HEK293 (cell line): ENCODE measurements at regions not wholly inside any gene's neighbourhood (a gene's known extent, or its start where the extent isn't known, plus 50 kb on each side); places are given as distances from the start of the nearest gene placed in this dataset.

Source experiments
- CTCF ChIA-PET: fragments of 350-600 bp; formaldehyde crosslinking; extraction: SDS; loops from one replicate; lab custom pipeline; 2021; ENCODE audit warnings: antibody characterized with exemption; lab: Yijun Ruan, JAX
- POLR2A ChIA-PET: fragments of 300-600 bp; formaldehyde crosslinking; extraction: SDS; loops from one replicate; lab custom pipeline; 2020; ENCODE audit warnings: antibody characterized with exemption, inconsistent platforms; lab: Yijun Ruan, JAX
- H3K27ac ChIP-seq: fragments of 200-500 bp; sonication (Bioruptor generic); 2 replicates; pipeline ENCODE4 v1.5.1; 2014; ENCODE audit warnings: low read depth, low read length, control low read depth, inconsistent platforms; ENCODE audit errors: extremely low read depth
- H3K36me3 ChIP-seq, 2 experiments: fragments of 200-500 bp in 1 of 2; sonication (Bioruptor generic) in 1 of 2; 1 replicate in 1 of 2; 2 replicates in 1 of 2; pipeline ENCODE4 v1.5.1; 2014 to 2017; ENCODE audit warnings: inconsistent platforms in 2 of 2, low read length in 2 of 2; ENCODE audit not compliant: control insufficient read depth in 2 of 2, insufficient read depth in 1 of 2
- H3K4me1 ChIP-seq: fragments of 200-500 bp; sonication (Bioruptor generic); 2 replicates; pipeline ENCODE4 v1.5.1; 2014; ENCODE audit warnings: mild to moderate bottlenecking, low read length, inconsistent platforms; ENCODE audit not compliant: control insufficient read depth, insufficient read depth
- H3K4me3 ChIP-seq: 2 replicates; pipeline ENCODE4 v1.5.1; 2011; ENCODE audit warnings: low read depth, mild to moderate bottlenecking, control low read depth, low read length, moderate library complexity
- H3K9me3 ChIP-seq: fragments of 200-500 bp; sonication (Bioruptor generic); 2 replicates; pipeline ENCODE4 v1.5.1; 2014; ENCODE audit warnings: low read depth, low read length, inconsistent platforms; ENCODE audit not compliant: control insufficient read depth, insufficient read depth
- EGR2 ChIP-seq: fragments of 450-650 bp; formaldehyde crosslinking; IDR thresholded peaks from 2 replicates; pipeline ENCODE4 v1.5.1; 2016; ENCODE audit warnings: low read depth, missing biosample characterization, missing genetic modification characterization
- GFI1B ChIP-seq: fragments of 450-650 bp; formaldehyde crosslinking; IDR thresholded peaks from 2 replicates; pipeline ENCODE4 v1.5.1; 2016; ENCODE audit warnings: missing biosample characterization, missing genetic modification characterization
- IKZF3 ChIP-seq: fragments of 450-650 bp; IDR thresholded peaks from 2 replicates; pipeline ENCODE4 v1.5.0; 2018; ENCODE audit warnings: missing biosample characterization, mild to moderate bottlenecking, missing genetic modification characterization, moderate library complexity
- SCRT1 ChIP-seq: fragments of 450-650 bp; formaldehyde crosslinking; IDR thresholded peaks from 2 replicates; pipeline ENCODE4 v1.5.1; 2016; ENCODE audit warnings: missing biosample characterization, missing genetic modification characterization, borderline replicate concordance
- SCRT2 ChIP-seq: fragments of 450-650 bp; formaldehyde crosslinking; IDR thresholded peaks from 2 replicates; pipeline ENCODE4 v1.5.1; 2016; ENCODE audit warnings: missing biosample characterization, missing genetic modification characterization
- ZNF112 ChIP-seq: fragments of 450-650 bp; formaldehyde crosslinking; IDR thresholded peaks from 2 replicates; pipeline ENCODE4 v1.5.0; 2017; ENCODE audit warnings: missing biosample characterization, missing genetic modification characterization
- ZNF132 ChIP-seq: fragments of 450-650 bp; formaldehyde crosslinking; IDR thresholded peaks from 2 replicates; pipeline ENCODE4 v1.5.1; 2017; ENCODE audit warnings: missing biosample characterization, missing genetic modification characterization, borderline replicate concordance
- ZNF341 ChIP-seq: fragments of 450-650 bp; formaldehyde crosslinking; IDR thresholded peaks from 2 replicates; pipeline ENCODE4; 2016; ENCODE audit warnings: low read depth, missing biosample characterization, missing genetic modification characterization
- ZNF623 ChIP-seq: fragments of 450-650 bp; formaldehyde crosslinking; IDR thresholded peaks from 2 replicates; pipeline ENCODE4 v1.5.1; 2016; ENCODE audit warnings: missing biosample characterization, missing genetic modification characterization
- ZNF624 ChIP-seq: fragments of 450-650 bp; formaldehyde crosslinking; IDR thresholded peaks from 2 replicates; pipeline ENCODE4 v1.5.1; 2017; ENCODE audit warnings: missing biosample characterization, missing genetic modification characterization
- ZNF670 ChIP-seq: fragments of 450-650 bp; formaldehyde crosslinking; IDR thresholded peaks from 2 replicates; pipeline ENCODE4 v1.5.1; 2016; ENCODE audit warnings: missing biosample characterization, missing genetic modification characterization, low read depth
- ZNF747 ChIP-seq: fragments of 450-650 bp; formaldehyde crosslinking; IDR thresholded peaks from 2 replicates; pipeline ENCODE4 v1.5.1; 2016; ENCODE audit warnings: missing biosample characterization, missing genetic modification characterization
- ZNF843 ChIP-seq: fragments of 450-650 bp; formaldehyde crosslinking; IDR thresholded peaks from 2 replicates; pipeline ENCODE4 v1.5.1; 2016; ENCODE audit warnings: missing biosample characterization, missing genetic modification characterization
- TF ChIP-seq, protein P1 (sequence below): IDR thresholded peaks from 2 replicates; pipeline ENCODE4 v1.6.1; 2011; ENCODE audit warnings: mild to moderate bottlenecking, low read depth, low read length, borderline replicate concordance
- TF ChIP-seq, protein P2 (sequence below): fragments of 450-650 bp; formaldehyde crosslinking; IDR thresholded peaks from 2 replicates; pipeline ENCODE4 v1.5.1; 2016; ENCODE audit warnings: missing biosample characterization, missing genetic modification characterization
- TF ChIP-seq, protein P3 (sequence below): fragments of 450-650 bp; formaldehyde crosslinking; IDR thresholded peaks from 2 replicates; pipeline ENCODE4 v1.5.1; 2016; ENCODE audit warnings: missing biosample characterization, missing genetic modification characterization, low read depth
- TF ChIP-seq, protein P4 (sequence below): fragments of 450-650 bp; formaldehyde crosslinking; IDR thresholded peaks from 2 replicates; pipeline ENCODE4 v1.5.1; 2016; ENCODE audit warnings: missing biosample characterization, missing genetic modification characterization
- TF ChIP-seq, protein P5 (sequence below): fragments of 450-650 bp; formaldehyde crosslinking; IDR thresholded peaks from 2 replicates; pipeline ENCODE4 v1.5.1; 2016; ENCODE audit warnings: missing biosample characterization, missing genetic modification characterization, borderline replicate concordance
- TF ChIP-seq, protein P6 (sequence below): fragments of 450-650 bp; formaldehyde crosslinking; IDR thresholded peaks from 2 replicates; pipeline ENCODE4; 2016; ENCODE audit warnings: missing biosample characterization, missing genetic modification characterization
- TF ChIP-seq, protein P7 (sequence below): fragments of 450-650 bp; formaldehyde crosslinking; IDR thresholded peaks from 2 replicates; pipeline ENCODE4 v1.5.1; 2016; ENCODE audit warnings: missing biosample characterization, missing genetic modification characterization
- TF ChIP-seq, protein P8 (sequence below): fragments of 450-650 bp; formaldehyde crosslinking; IDR thresholded peaks from 2 replicates; pipeline ENCODE4 v1.5.1; 2016; ENCODE audit warnings: missing biosample characterization, missing genetic modification characterization

DNA sequence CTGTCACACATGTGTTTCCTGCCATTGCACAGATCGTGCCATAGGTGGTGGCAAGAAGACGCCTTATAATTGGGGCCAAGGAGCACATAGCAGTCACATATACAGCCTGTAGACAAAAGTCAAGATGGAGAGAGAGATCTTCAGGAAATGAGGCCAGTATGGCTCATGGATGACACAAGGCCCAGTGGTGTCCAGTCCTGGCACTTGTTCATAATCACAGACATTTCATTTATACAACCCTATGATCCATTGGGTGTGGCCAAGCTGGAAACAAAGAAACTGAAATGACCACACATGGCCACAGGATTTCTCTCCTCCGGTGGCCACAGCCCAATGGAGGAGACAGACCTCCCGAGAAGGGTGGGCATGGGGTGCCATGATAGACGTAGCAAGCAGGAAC lies 78.5 kb upstream of the KAZN start:
- ChIA-PET POLR2A (no interaction called here), CTCF (no interaction called here)
- Histone ChIP-seq H3K4me1 (no peaks in the 10 kb centered on the region), H3K27ac (no peak overlapping the region), H3K9me3 (no peaks in the 10 kb centered on the region), H3K36me3 (no peaks in the 10 kb centered on the region), H3K4me3 (no peak overlapping the region)
- TF ChIP-seq, protein P1, sequence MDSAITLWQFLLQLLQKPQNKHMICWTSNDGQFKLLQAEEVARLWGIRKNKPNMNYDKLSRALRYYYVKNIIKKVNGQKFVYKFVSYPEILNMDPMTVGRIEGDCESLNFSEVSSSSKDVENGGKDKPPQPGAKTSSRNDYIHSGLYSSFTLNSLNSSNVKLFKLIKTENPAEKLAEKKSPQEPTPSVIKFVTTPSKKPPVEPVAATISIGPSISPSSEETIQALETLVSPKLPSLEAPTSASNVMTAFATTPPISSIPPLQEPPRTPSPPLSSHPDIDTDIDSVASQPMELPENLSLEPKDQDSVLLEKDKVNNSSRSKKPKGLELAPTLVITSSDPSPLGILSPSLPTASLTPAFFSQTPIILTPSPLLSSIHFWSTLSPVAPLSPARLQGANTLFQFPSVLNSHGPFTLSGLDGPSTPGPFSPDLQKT: no peak
- TF ChIP-seq ZNF747 (no peak), SCRT1 (no peak), ZNF623 (no peak), EGR2 (tag by site-specific recombination) (no peak), ZNF112 (tag by site-specific recombination) (no peak), ZNF843 (tag by site-specific recombination) (no peak)
- TF ChIP-seq, protein P2, sequence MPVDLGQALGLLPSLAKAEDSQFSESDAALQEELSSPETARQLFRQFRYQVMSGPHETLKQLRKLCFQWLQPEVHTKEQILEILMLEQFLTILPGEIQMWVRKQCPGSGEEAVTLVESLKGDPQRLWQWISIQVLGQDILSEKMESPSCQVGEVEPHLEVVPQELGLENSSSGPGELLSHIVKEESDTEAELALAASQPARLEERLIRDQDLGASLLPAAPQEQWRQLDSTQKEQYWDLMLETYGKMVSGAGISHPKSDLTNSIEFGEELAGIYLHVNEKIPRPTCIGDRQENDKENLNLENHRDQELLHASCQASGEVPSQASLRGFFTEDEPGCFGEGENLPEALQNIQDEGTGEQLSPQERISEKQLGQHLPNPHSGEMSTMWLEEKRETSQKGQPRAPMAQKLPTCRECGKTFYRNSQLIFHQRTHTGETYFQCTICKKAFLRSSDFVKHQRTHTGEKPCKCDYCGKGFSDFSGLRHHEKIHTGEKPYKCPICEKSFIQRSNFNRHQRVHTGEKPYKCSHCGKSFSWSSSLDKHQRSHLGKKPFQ: no peak
- TF ChIP-seq, protein P3, sequence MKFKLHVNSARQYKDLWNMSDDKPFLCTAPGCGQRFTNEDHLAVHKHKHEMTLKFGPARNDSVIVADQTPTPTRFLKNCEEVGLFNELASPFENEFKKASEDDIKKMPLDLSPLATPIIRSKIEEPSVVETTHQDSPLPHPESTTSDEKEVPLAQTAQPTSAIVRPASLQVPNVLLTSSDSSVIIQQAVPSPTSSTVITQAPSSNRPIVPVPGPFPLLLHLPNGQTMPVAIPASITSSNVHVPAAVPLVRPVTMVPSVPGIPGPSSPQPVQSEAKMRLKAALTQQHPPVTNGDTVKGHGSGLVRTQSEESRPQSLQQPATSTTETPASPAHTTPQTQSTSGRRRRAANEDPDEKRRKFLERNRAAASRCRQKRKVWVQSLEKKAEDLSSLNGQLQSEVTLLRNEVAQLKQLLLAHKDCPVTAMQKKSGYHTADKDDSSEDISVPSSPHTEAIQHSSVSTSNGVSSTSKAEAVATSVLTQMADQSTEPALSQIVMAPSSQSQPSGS (tag by site-specific recombination): no peak

DNA sequence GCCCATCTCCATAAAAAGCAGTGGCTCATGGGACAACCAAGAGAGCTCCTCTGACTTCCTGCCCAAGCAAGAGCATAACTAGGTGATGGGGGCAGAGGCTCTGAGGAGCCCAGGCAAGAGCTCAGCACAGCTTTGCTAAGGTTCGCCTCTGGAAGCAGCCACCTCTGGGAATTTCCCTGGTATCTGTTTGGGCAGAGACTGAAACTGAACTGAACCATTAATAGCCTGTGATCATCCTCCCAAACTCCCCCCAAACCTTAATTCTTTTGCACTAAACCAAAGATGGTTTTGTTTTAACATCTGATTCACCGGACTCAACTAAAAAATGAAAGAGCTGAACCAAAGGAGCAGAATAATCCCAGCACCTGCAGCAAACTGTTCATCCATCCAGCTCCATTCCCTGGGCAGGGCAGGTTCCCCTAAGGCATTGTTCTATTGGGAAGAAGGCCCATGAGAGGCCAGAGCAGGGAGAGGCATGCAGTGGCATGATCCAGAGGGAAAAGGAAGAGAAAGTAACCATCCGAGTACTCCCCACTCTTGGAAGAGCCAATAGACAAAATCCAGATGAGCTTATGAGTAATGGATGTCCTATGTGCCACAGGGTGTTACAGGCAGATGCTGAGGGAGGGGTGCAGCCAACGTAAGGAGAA lies 77.8 kb upstream of the KAZN start:
- Histone ChIP-seq H3K4me1 (no peaks in the 10 kb centered on the region), H3K9me3 (no peaks in the 10 kb centered on the region), H3K4me3 (no peak overlapping the region), H3K27ac (no peak overlapping the region), H3K36me3 (no peaks in the 10 kb centered on the region)
- ChIA-PET CTCF (interaction anchor here (0.7 kb wide), 2 partner anchors 32 to 907 kb away, joined by 3 read pairs; no protein-coding TSS in a partner anchor), POLR2A (no interaction called here)
- TF ChIP-seq, protein P4, sequence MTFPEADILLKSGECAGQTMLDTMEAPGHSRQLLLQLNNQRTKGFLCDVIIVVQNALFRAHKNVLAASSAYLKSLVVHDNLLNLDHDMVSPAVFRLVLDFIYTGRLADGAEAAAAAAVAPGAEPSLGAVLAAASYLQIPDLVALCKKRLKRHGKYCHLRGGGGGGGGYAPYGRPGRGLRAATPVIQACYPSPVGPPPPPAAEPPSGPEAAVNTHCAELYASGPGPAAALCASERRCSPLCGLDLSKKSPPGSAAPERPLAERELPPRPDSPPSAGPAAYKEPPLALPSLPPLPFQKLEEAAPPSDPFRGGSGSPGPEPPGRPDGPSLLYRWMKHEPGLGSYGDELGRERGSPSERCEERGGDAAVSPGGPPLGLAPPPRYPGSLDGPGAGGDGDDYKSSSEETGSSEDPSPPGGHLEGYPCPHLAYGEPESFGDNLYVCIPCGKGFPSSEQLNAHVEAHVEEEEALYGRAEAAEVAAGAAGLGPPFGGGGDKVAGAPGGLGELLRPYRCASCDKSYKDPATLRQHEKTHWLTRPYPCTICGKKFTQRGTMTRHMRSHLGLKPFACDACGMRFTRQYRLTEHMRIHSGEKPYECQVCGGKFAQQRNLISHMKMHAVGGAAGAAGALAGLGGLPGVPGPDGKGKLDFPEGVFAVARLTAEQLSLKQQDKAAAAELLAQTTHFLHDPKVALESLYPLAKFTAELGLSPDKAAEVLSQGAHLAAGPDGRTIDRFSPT (tag by site-specific recombination): no peak
- TF ChIP-seq GFI1B (tag by site-specific recombination) (no peak), ZNF132 (tag by site-specific recombination) (no peak), SCRT2 (tag by site-specific recombination) (no peak), ZNF341 (no peak), ZNF670 (tag by site-specific recombination) (no peak), IKZF3 (no peak), ZNF843 (tag by site-specific recombination) (no peak), ZNF624 (tag by site-specific recombination) (no peak)
- TF ChIP-seq, protein P5, sequence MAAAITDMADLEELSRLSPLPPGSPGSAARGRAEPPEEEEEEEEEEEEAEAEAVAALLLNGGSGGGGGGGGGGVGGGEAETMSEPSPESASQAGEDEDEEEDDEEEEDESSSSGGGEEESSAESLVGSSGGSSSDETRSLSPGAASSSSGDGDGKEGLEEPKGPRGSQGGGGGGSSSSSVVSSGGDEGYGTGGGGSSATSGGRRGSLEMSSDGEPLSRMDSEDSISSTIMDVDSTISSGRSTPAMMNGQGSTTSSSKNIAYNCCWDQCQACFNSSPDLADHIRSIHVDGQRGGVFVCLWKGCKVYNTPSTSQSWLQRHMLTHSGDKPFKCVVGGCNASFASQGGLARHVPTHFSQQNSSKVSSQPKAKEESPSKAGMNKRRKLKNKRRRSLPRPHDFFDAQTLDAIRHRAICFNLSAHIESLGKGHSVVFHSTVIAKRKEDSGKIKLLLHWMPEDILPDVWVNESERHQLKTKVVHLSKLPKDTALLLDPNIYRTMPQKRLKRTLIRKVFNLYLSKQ (tag by site-specific recombination): no peak
- TF ChIP-seq, protein P6, sequence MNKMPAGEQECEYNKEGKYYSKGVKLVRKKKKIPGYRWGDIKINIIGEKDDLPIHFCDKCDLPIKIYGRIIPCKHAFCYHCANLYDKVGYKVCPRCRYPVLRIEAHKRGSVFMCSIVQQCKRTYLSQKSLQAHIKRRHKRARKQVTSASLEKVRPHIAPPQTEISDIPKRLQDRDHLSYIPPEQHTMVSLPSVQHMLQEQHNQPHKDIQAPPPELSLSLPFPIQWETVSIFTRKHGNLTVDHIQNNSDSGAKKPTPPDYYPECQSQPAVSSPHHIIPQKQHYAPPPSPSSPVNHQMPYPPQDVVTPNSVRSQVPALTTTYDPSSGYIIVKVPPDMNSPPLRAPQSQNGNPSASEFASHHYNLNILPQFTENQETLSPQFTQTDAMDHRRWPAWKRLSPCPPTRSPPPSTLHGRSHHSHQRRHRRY (tag by site-specific recombination): no peak
- TF ChIP-seq, protein P7, sequence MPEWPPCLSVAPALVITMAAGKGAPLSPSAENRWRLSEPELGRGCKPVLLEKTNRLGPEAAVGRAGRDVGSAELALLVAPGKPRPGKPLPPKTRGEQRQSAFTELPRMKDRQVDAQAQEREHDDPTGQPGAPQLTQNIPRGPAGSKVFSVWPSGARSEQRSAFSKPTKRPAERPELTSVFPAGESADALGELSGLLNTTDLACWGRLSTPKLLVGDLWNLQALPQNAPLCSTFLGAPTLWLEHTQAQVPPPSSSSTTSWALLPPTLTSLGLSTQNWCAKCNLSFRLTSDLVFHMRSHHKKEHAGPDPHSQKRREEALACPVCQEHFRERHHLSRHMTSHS: no peak
- TF ChIP-seq, protein P8, sequence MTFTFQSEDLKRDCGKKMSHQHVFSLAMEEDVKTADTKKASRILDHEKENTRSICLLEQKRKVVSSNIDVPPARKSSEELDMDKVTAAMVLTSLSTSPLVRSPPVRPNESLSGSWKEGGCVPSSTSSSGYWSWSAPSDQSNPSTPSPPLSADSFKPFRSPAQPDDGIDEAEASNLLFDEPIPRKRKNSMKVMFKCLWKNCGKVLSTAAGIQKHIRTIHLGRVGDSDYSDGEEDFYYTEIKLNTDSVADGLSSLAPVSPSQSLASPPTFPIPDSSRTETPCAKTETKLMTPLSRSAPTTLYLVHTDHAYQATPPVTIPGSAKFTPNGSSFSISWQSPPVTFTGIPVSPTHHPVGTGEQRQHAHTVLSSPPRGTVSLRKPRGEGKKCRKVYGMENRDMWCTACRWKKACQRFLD (tag by site-specific recombination): no peak
